Breast epithelium (tissue), 4 donors: ENCODE measurements at regions not wholly inside any gene's neighbourhood (a gene's known extent, or its start where the extent isn't known, plus 50 kb on each side); places are given as distances from the start of the nearest gene placed in this dataset.
A peak's percentile ranks its signal among the peaks of the same experiment; 100 is the strongest.

Source experiments
- DNase-seq, 2 donors: peaks; one replicate each; pipeline ENCODE4 v3.0.0-alpha.2; 2019; ENCODE audit warnings: low spot score in 2 of 2
- H3K27ac ChIP-seq, 2 donors: fragments of 200-600 bp; sonication (generic) in 1 of 2; one replicate each; pipeline ENCODE4 v1.5.1; 2016 to 2019; ENCODE audit warnings: mild to moderate bottlenecking in 1 of 2
- H3K27me3 ChIP-seq, 2 donors: fragments of 200-600 bp; sonication (generic) in 1 of 2; one replicate each; pipeline versions ENCODE4 v1.5.1 to v1.6.0; 2017 to 2019; ENCODE audit warnings: control low read depth in 1 of 2, mild to moderate bottlenecking in 1 of 2
- H3K36me3 ChIP-seq: fragments of 200-600 bp; one replicate; pipeline ENCODE4 v1.5.1; 2019
- H3K4me1 ChIP-seq, 2 donors: fragments of 200-600 bp; sonication (generic); one replicate each; pipeline ENCODE4 v1.5.1; 2016 to 2019; ENCODE audit warnings: control low read depth in 1 of 2
- H3K4me3 ChIP-seq, 3 donors: fragments of 200-600 bp; sonication (generic); 1 replicate in 2 of 3; 2 replicates in 1 of 3; pipeline ENCODE4 v1.5.1; 2016 to 2019; ENCODE audit warnings: mild to moderate bottlenecking in 3 of 3, moderate library complexity in 2 of 3
- H3K9me3 ChIP-seq, 2 donors: fragments of 200-600 bp; sonication (generic) in 1 of 2; one replicate each; pipeline ENCODE4 v1.5.1; 2016 to 2019; ENCODE audit warnings: control low read depth in 1 of 2
- POLR2A ChIP-seq: fragments of 450-650 bp; IDR thresholded peaks from one replicate; pipeline ENCODE4 v1.6.1; 2016; ENCODE audit warnings: antibody characterized with exemption, mild to moderate bottlenecking, moderate library complexity
- POLR2AphosphoS5 ChIP-seq, 3 donors: sonication (generic); formaldehyde crosslinking; IDR thresholded peaks; one replicate each; pipeline ENCODE4 v1.6.1; 2017; ENCODE audit warnings: antibody characterized with exemption in 3 of 3
- intact Hi-C: fragments of 100-400 bp; cut with DNase I; formaldehyde crosslinking; loops from one replicate; pipeline ENCODE4 v1.15.1; 2023; ENCODE audit warnings: low total_unique reads
- TF ChIP-seq, protein P1 (sequence below), 3 donors: fragments of 450-650 bp; IDR thresholded peaks; one replicate each; pipeline ENCODE4 v1.5.1; 2016 to 2017; ENCODE audit warnings: antibody characterized with exemption in 3 of 3, mild to moderate bottlenecking in 3 of 3, moderate library complexity in 3 of 3

DNA sequence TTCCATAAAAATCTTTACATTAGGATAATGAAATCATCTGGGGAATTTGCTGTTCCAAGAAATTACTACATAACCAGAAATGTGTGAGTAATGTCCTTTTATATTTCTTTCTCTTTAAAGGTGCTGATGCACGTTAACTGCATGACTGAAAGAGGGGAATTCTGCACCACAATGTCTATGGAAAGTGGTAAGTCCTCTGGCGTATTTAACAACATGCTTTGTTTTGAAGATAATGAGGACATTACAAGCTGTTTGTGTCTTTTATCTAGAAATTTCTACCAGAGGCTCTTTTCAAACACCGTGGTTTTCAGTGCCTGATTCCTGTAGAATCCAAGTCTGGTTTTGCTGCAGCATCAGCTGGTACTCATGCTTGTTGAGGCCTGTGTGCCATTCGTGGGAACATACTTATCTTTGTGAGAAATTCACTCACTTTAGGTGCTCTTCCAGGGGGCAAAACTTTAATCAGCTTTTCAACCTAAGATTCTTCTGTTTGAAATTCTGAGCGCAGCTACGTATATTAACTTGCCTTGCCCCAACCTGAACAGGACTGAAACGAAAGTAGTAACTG lies 257.2 kb downstream of the PDHA2 start:
- Histone ChIP-seq H3K27ac (no peak overlapping the region), H3K4me1 (no peaks in the 10 kb centered on the region), H3K27me3 (no peaks in the 10 kb centered on the region), H3K4me3 (peak overlapping the region in 1 of 3 donors; percentile 21), H3K9me3 (no peaks in the 10 kb centered on the region), H3K36me3 (peaks cover 4% of the 10 kb centered on the region)
- TF ChIP-seq POLR2AphosphoS5 (IDR thresholded peaks at IDR 0.05) (no peak), POLR2A (no peak)
- TF ChIP-seq, protein P1, sequence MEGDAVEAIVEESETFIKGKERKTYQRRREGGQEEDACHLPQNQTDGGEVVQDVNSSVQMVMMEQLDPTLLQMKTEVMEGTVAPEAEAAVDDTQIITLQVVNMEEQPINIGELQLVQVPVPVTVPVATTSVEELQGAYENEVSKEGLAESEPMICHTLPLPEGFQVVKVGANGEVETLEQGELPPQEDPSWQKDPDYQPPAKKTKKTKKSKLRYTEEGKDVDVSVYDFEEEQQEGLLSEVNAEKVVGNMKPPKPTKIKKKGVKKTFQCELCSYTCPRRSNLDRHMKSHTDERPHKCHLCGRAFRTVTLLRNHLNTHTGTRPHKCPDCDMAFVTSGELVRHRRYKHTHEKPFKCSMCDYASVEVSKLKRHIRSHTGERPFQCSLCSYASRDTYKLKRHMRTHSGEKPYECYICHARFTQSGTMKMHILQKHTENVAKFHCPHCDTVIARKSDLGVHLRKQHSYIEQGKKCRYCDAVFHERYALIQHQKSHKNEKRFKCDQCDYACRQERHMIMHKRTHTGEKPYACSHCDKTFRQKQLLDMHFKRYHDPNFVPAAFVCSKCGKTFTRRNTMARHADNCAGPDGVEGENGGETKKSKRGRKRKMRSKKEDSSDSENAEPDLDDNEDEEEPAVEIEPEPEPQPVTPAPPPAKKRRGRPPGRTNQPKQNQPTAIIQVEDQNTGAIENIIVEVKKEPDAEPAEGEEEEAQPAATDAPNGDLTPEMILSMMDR (IDR thresholded peaks at IDR 0.05) = no peak
- intact Hi-C loops = no loop called here
- DNase-seq = no peak

DNA sequence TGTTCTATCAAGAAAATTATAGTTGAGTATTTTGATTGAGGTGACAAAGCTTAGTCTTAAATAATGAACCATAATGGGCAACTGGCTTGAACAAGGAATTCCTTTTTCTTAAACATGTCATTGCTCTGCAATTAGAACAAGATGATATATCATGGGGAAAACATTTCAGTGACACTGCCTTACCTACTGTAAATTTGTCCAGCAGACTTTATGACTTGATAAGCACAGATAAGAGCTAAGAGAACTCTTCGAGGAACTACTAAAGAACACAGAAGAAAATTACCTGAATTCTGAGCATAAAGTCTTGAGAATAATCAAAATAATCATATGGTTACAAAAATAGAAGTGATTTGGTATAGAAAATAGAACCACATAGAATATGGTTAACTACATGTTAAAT lies 257.8 kb downstream of the PDHA2 start:
- Histone ChIP-seq H3K4me3 (no peak overlapping the region), H3K27ac (no peak overlapping the region), H3K27me3 (no peaks in the 10 kb centered on the region), H3K9me3 (no peaks in the 10 kb centered on the region), H3K36me3 (peaks cover 4% of the 10 kb centered on the region), H3K4me1 (no peaks in the 10 kb centered on the region)
- intact Hi-C loops = no loop called here
- TF ChIP-seq POLR2A (no peak), POLR2AphosphoS5 (IDR thresholded peaks at IDR 0.05) (no peak)
- TF ChIP-seq, protein P1 (IDR thresholded peaks at IDR 0.05) = no peak
- no peak for DNase-seq

DNA sequence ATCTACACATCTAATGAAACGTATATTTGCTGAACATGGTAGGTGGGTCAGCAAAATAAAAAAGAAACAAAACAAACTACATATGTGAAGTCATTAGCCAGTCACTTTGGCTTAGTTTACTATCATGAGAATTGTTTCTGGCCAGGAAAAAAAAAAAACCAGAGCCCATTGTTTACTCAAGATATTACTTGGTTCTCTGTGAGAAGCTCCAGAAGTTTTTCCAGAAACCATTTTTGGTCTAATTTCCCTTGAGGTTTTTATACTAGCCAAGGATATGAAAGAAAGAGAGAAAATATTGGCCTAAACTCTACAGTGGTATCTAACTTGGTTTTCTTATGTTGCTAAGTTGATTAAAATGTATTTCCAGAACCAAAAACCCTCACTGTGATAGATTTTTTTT lies 259.1 kb downstream of the PDHA2 start:
- Histone ChIP-seq H3K4me1 (no peaks in the 10 kb centered on the region), H3K27ac (no peak overlapping the region), H3K9me3 (no peaks in the 10 kb centered on the region), H3K36me3 (peaks cover 4% of the 10 kb centered on the region), H3K27me3 (no peaks in the 10 kb centered on the region), H3K4me3 (no peak overlapping the region)
- TF ChIP-seq, protein P1 (IDR thresholded peaks at IDR 0.05) = no peak
- TF ChIP-seq POLR2AphosphoS5 (IDR thresholded peaks at IDR 0.05) (no peak), POLR2A (no peak)
- intact Hi-C loops = no loop called here
- no peak for DNase-seq

DNA sequence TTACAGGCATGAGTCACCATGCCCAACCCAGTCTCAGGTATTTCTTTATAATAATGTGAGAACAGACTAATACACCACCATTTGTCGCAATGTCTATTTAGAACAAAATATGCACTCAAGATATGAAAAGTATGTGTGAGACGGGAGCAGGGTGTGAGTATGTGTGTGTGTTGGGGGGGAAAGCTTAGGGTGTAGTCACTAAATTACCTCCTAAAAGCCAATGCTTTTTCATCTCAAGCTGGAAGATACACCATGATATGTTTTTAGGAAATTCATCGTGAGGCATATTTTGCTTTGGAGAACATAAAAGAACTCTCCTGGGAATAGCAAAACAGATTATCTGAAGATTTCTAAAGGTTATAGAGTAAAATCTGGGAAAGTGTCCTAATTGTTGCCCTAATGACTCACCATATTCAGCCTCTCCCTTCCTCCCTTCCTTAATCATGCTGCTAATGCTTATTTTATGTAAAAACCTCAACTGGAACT lies 262.7 kb downstream of the PDHA2 start:
- Histone ChIP-seq H3K36me3 (no peaks in the 10 kb centered on the region), H3K27me3 (no peaks in the 10 kb centered on the region), H3K4me3 (no peak overlapping the region), H3K9me3 (no peaks in the 10 kb centered on the region), H3K27ac (no peak overlapping the region), H3K4me1 (no peaks in the 10 kb centered on the region)
- intact Hi-C loops = loop anchor here (5.0 kb wide), 1 partner anchor 1605 kb away; no protein-coding TSS in a partner anchor
- TF ChIP-seq POLR2AphosphoS5 (IDR thresholded peaks at IDR 0.05) = no peak
- TF ChIP-seq POLR2A = no peak
- TF ChIP-seq, protein P1 (IDR thresholded peaks at IDR 0.05) = no peak
- no peak for DNase-seq

DNA sequence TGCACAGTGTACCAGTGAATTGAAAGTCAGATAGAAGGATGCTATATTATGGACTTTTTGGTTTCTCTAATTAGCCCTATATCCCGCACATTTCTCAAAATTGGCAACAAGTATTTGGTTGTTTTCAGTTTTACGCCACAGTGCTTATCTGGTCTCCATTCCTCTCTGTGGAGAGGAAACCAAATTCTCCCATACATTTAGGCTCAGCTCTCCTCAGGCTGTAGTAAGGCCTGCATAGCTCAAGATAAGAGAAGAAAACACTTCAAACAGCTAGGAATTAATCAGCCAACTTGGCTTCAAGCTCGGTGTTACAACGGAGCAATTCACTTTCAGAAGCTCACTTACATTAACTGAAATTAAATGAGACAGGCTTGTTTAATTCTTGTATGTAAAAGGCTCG lies 263.2 kb downstream of the PDHA2 start:
- no peaks in the 10 kb centered on the region for H3K9me3 ChIP-seq
- TF ChIP-seq POLR2AphosphoS5 (IDR thresholded peaks at IDR 0.05) = no peak
- TF ChIP-seq POLR2A = no peak
- TF ChIP-seq, protein P1 (IDR thresholded peaks at IDR 0.05) = no peak
- intact Hi-C loops = loop anchor here (5.0 kb wide), 1 partner anchor 1604 kb away; no protein-coding TSS in a partner anchor
- no peaks in the 10 kb centered on the region for H3K36me3 ChIP-seq
- no peak overlapping the region for H3K4me3 ChIP-seq
- DNase-seq = no peak
- H3K4me1 ChIP-seq = no peaks in the 10 kb centered on the region
- no peaks in the 10 kb centered on the region for H3K27me3 ChIP-seq
- H3K27ac ChIP-seq = no peak overlapping the region
